ENCODE measurements at regions not wholly inside any gene's neighbourhood (a gene's known extent, or its start where the extent isn't known, plus 50 kb on each side); places are given as distances from the start of the nearest gene placed in this dataset.
"Not testable (repeated sequence)": the region's sequence is repeated elsewhere in the genome, so short reads cannot be mapped to it uniquely, and the experiment has no call there.

GRCh38 chr9:33705440-33705839 lies 89.9 kb upstream of the PRSS3 start:
- TF ChIP-seq CTCF, POLR2A, EP300 (IDR thresholded peaks at IDR 0.05): not testable (repeated sequence)
